IMR-90 (cell line): ENCODE measurements at regions not wholly inside any gene's neighbourhood (a gene's known extent, or its start where the extent isn't known, plus 50 kb on each side); places are given as distances from the start of the nearest gene placed in this dataset.

Experiments
- ATAC-seq: fragments of 200-7000 bp; cut with Tn5 transposase; 2 replicates; pipeline ENCODE4 v1.9.1; 2020; ENCODE audit warnings: low read depth, mild to moderate bottlenecking, moderate library complexity
- BruUV-seq: library from RNA; stranded (reverse); fragments of 400-500 nt; replicated peaks from 2 replicates; lab custom pipeline; 2021; lab: Mats Ljungman, UMichigan
- CTCF ChIA-PET: fragments of 300-600 bp; formaldehyde crosslinking; extraction: SDS; loops from one replicate; lab custom pipeline; 2021; ENCODE audit warnings: antibody characterized with exemption; lab: Yijun Ruan, JAX
- POLR2A ChIA-PET: fragments of 300-600 bp; sonication (Branson Sonifier 250); formaldehyde crosslinking; loops from one replicate; lab custom pipeline; 2022; ENCODE audit warnings: antibody characterized with exemption; ENCODE audit not compliant: unreplicated experiment; lab: Charles Lee
- DNase-seq: peaks from one replicate; pipeline ENCODE4 v3.0.0; 2013
- H2AFZ ChIP-seq: replicated peaks from 2 replicates; pipeline ENCODE3; 2013; ENCODE audit warnings: low read length, mild to moderate bottlenecking; ENCODE audit not compliant: poor library complexity
- H2AK5ac ChIP-seq: 2 replicates; pipeline ENCODE4 v1.6.1; 2013; ENCODE audit warnings: low read depth, low read length, inconsistent platforms
- H2AK9ac ChIP-seq: replicated peaks from 2 replicates; pipeline ENCODE3; 2013; ENCODE audit warnings: mild to moderate bottlenecking, low read depth, low read length, moderate library complexity; ENCODE audit not compliant: poor library complexity
- H2BK120ac ChIP-seq: 2 replicates; pipeline ENCODE4 v1.6.1; 2013; ENCODE audit warnings: low read depth, low read length, inconsistent platforms
- H2BK15ac ChIP-seq: 3 replicates; pipeline ENCODE4 v1.6.1; 2013; ENCODE audit warnings: low read depth, low read length, inconsistent platforms
- H2BK20ac ChIP-seq: 2 replicates; pipeline ENCODE4 v1.6.1; 2013; ENCODE audit warnings: low read depth, mild to moderate bottlenecking, inconsistent platforms, low read length, moderate library complexity
- H2BK5ac ChIP-seq: 2 replicates; pipeline ENCODE4 v1.6.1; 2013; ENCODE audit warnings: mild to moderate bottlenecking, low read depth, low read length, inconsistent platforms; ENCODE audit not compliant: poor library complexity, severe bottlenecking
- H3K14ac ChIP-seq: replicated peaks from 2 replicates; pipeline ENCODE4 v1.6.1; 2013; ENCODE audit warnings: low read depth, low read length, inconsistent platforms
- H3K18ac ChIP-seq: 2 replicates; pipeline ENCODE4 v1.6.1; 2013; ENCODE audit warnings: low read depth, low read length, control low read depth
- H3K23ac ChIP-seq: 2 replicates; pipeline ENCODE4 v1.6.1; 2013; ENCODE audit warnings: low read depth, low read length, inconsistent platforms
- H3K27ac ChIP-seq: 2 replicates; pipeline ENCODE4 v1.5.1; 2013; ENCODE audit warnings: mild to moderate bottlenecking, control low read depth, low read length; ENCODE audit not compliant: insufficient read depth
- H3K27me3 ChIP-seq: 2 replicates; pipeline ENCODE4 v1.6.1; 2013; ENCODE audit warnings: low read length; ENCODE audit not compliant: control insufficient read depth, insufficient read depth
- H3K36me3 ChIP-seq: 2 replicates; pipeline ENCODE4 v1.6.1; 2013; ENCODE audit warnings: low read length, mixed read lengths; ENCODE audit not compliant: control insufficient read depth, insufficient read depth
- H3K4ac ChIP-seq: 2 replicates; pipeline ENCODE4 v1.6.1; 2013; ENCODE audit warnings: low read depth, low read length, inconsistent platforms
- H3K4me1 ChIP-seq: 2 replicates; pipeline ENCODE4 v1.6.1; 2013; ENCODE audit warnings: low read length, mixed read lengths; ENCODE audit not compliant: control insufficient read depth, insufficient read depth
- H3K4me2 ChIP-seq: 2 replicates; pipeline ENCODE4 v1.6.1; 2013; ENCODE audit warnings: low read depth, mild to moderate bottlenecking, control low read depth, low read length, moderate library complexity
- H3K4me3 ChIP-seq: 2 replicates; pipeline ENCODE4 v1.5.1; 2013; ENCODE audit warnings: low read depth, mild to moderate bottlenecking, control low read depth, low read length, moderate library complexity; ENCODE audit not compliant: insufficient read depth
- H3K56ac ChIP-seq: 2 replicates; pipeline ENCODE4 v1.6.1; 2013; ENCODE audit warnings: low read length, inconsistent platforms; ENCODE audit not compliant: insufficient read depth; ENCODE audit errors: extremely low read depth
- H3K79me1 ChIP-seq, 2 experiments: 2 replicates each; pipeline ENCODE4 v1.6.1; 2013; ENCODE audit warnings: low read length in 2 of 2, inconsistent platforms in 1 of 2, low read depth in 1 of 2
- H3K9ac ChIP-seq: 2 replicates; pipeline ENCODE4 v1.6.1; 2013; ENCODE audit warnings: low read depth, low read length, control low read depth
- H3K9me1 ChIP-seq: 2 replicates; pipeline ENCODE4 v1.6.1; 2013; ENCODE audit warnings: low read length, inconsistent platforms; ENCODE audit not compliant: insufficient read depth
- H3K9me3 ChIP-seq: 2 replicates; pipeline ENCODE4 v1.6.1; 2013; ENCODE audit warnings: low read length; ENCODE audit not compliant: control insufficient read depth, insufficient read depth
- H4K20me1 ChIP-seq: 2 replicates; pipeline ENCODE4 v1.6.1; 2013; ENCODE audit warnings: low read length, inconsistent platforms; ENCODE audit not compliant: insufficient read depth
- H4K5ac ChIP-seq: 2 replicates; pipeline ENCODE4 v1.6.1; 2013; ENCODE audit warnings: mild to moderate bottlenecking, low read depth, low read length, control low read depth
- H4K8ac ChIP-seq, 2 experiments: 2 replicates each; pipeline ENCODE4 v1.6.1; 2013; ENCODE audit warnings: low read depth in 2 of 2, low read length in 2 of 2, control low read depth in 1 of 2, inconsistent platforms in 1 of 2
- H4K91ac ChIP-seq: 2 replicates; pipeline ENCODE4 v1.6.1; 2013; ENCODE audit warnings: low read depth, low read length, inconsistent platforms; ENCODE audit not compliant: insufficient read depth
- BHLHE40 ChIP-seq: fragments of 150-350 bp; IDR thresholded peaks from 2 replicates; pipeline ENCODE4 v1.6.1; 2016; ENCODE audit warnings: mild to moderate bottlenecking, low read depth, low read length
- CEBPB ChIP-seq: IDR thresholded peaks from 2 replicates; pipeline ENCODE4 v1.6.1; 2012; ENCODE audit warnings: low read depth, low read length, improper control_type of control experiment
- CHD1 ChIP-seq: IDR thresholded peaks from 2 replicates; pipeline ENCODE4 v1.6.1; 2012; ENCODE audit warnings: low read depth, low read length, improper control_type of control experiment
- MAFK ChIP-seq: IDR thresholded peaks from 2 replicates; pipeline ENCODE4 v1.6.1; 2012; ENCODE audit warnings: low read depth, low read length, improper control_type of control experiment
- MAZ ChIP-seq: IDR thresholded peaks from 2 replicates; pipeline ENCODE4 v1.6.1; 2012; ENCODE audit warnings: low read depth, mild to moderate bottlenecking, low read length, improper control_type of control experiment, moderate library complexity, borderline replicate concordance
- MXI1 ChIP-seq: IDR thresholded peaks from 2 replicates; pipeline ENCODE4 v1.6.1; 2012; ENCODE audit warnings: low read depth, mild to moderate bottlenecking, low read length, moderate library complexity, borderline replicate concordance
- NFE2L2 ChIP-seq: fragments of 150-350 bp; IDR thresholded peaks from 2 replicates; pipeline ENCODE4 v1.6.1; 2016; ENCODE audit warnings: low read depth, mild to moderate bottlenecking, low read length
- POLR2A ChIP-seq: IDR thresholded peaks from 2 replicates; pipeline ENCODE4 v1.6.1; 2012; ENCODE audit warnings: mild to moderate bottlenecking, low read depth, low read length
- RAD21 ChIP-seq: IDR thresholded peaks from 2 replicates; pipeline ENCODE4 v1.6.1; 2012; ENCODE audit warnings: low read length, improper control_type of control experiment
- RCOR1 ChIP-seq: IDR thresholded peaks from 2 replicates; pipeline ENCODE4 v1.6.1; 2012; ENCODE audit warnings: mild to moderate bottlenecking, low read length, improper control_type of control experiment; ENCODE audit not compliant: insufficient replicate concordance
- RFX5 ChIP-seq: IDR thresholded peaks from 2 replicates; pipeline ENCODE4 v1.8.0; 2012; ENCODE audit warnings: low read depth, mild to moderate bottlenecking, low read length, moderate library complexity
- SMC3 ChIP-seq: fragments of 150-350 bp; IDR thresholded peaks from 2 replicates; pipeline ENCODE4 v1.6.1; 2016; ENCODE audit warnings: low read depth, mild to moderate bottlenecking, antibody characterized with exemption, low read length, moderate library complexity
- USF2 ChIP-seq: fragments of 150-350 bp; IDR thresholded peaks from 2 replicates; pipeline ENCODE4 v1.6.1; 2017; ENCODE audit warnings: mild to moderate bottlenecking, antibody characterized with exemption, low read length, low read depth
- WGBS, 2 experiments: methylation state at CpG; one replicate each; pipeline versions ENCODE4 v1.1.5 to v1.1.7; 2013; ENCODE audit warnings: missing lambda C conversion rate in 2 of 2; ENCODE audit not compliant: insufficient read length in 1 of 2; ENCODE audit errors: extremely low coverage in 2 of 2; 5-methylcytosine and 5-hydroxymethylcytosine counted together
- dilution Hi-C: fragments of 300-500 bp; cut with HindIII; formaldehyde crosslinking; loops from one replicate; pipeline ENCODE4 v1.14.3; 2018; ENCODE audit warnings: low sequenced_read_pairs; ENCODE audit not compliant: unreplicated experiment
- in situ Hi-C: fragments of 300-500 bp; cut with MboI; formaldehyde crosslinking; loops from 3 replicates; pipeline ENCODE4 v1.14.3; 2019; ENCODE audit warnings: low sequenced_read_pairs, inconsistent platforms, mixed read lengths
- intact Hi-C: fragments of 100-400 bp; cut with micrococcal nuclease; formaldehyde crosslinking; loops from 2 replicates; pipeline ENCODE4 v1.10.0; 2022
- TF ChIP-seq, protein P1 (sequence below): conservative IDR thresholded peaks from 2 replicates; pipeline ENCODE4 v1.5.1; 2012; ENCODE audit warnings: mild to moderate bottlenecking, low read depth, low read length, improper control_type of control experiment

DNA sequence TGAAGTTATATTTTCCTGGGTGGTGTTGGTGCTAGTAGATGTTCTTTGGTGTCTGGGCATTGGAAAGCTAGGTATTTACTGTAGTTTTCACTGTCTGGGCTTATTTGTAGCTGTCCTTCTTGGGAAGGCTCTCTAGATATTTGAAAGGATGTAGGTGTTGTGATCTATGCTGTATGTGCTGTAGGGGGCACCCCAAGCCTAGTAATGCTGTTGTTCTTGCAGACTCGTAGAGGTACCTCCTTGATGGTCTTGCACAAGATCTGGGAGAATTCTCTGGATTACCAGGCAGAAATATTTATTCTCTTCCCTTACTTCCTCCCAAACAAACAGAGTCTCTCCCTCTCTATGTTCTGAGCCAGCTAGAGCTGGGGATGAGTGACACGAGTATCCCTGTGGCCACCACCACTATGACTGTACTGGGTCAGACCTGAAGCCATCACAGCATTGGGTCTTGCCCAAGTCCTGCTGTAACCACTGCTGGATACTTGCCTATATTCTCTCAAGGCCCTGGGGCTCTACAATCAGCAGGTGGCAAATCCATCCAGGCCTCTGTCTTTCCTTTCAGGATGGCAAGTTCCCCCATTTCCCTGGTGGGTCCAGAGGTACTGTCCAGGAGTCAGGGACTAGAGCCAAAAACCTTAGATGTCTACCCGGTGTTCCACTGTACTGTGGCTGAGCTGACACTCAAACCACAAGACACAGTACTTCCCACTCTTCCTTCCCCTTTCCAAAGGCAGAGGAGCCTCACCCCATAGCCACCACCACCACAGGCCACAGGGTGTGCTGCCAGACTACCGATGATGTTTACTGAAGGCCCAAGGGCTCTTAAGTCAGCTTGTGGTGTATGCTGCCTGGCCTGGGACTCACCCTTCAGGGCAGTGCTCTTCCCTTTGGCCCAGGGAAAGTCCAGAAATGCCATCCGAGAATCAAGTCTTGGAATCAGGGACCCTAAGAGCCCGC, 195.2 kb upstream of the DPPA4 start:
- Histone ChIP-seq H3K18ac (no peak overlapping the region), H4K20me1 (no peaks in the 10 kb centered on the region), H3K36me3 (no peaks in the 10 kb centered on the region), H2BK5ac (no peak overlapping the region), H2BK15ac (no peak overlapping the region), H3K4me1 (no peaks in the 10 kb centered on the region), H3K4me2 (no peak overlapping the region), H3K56ac (no peak overlapping the region), H3K27ac (no peak overlapping the region), H3K4me3 (no peak overlapping the region), H2BK120ac (peak overlapping the region; percentile 68; the same call in 1 of the 2 replicates), H3K9me3 (no peaks in the 10 kb centered on the region), H3K79me1 (no peaks in the 10 kb centered on the region), H2BK20ac (no peak overlapping the region), H3K23ac (no peak overlapping the region), H3K9ac (no peak overlapping the region), H4K91ac (no peak overlapping the region; the same call in 1 of the 2 replicates), H2AFZ (no peak overlapping the region), H3K27me3 (no peaks in the 10 kb centered on the region), H4K8ac (no peak overlapping the region), H3K14ac (no peak overlapping the region), H2AK9ac (no peak overlapping the region), H3K9me1 (no peaks in the 10 kb centered on the region), H4K5ac (no peak overlapping the region), H2AK5ac (peak overlapping the region; percentile 59), H3K4ac (peak overlapping the region; percentile 45; the same call in 1 of the 2 replicates)
- dilution Hi-C loops, result no loop called here
- ATAC-seq, result peak; percentile 96
- 69% methylated on average over 2 of the region's 6 CpGs; no CpG with 5 or more reads in 1 of the 2 experiments for WGBS, 2 experiments
- ChIA-PET POLR2A (no interaction called here), CTCF (interaction anchor here (0.6 to 1.3 kb wide), 6 partner anchors 9 to 1805 kb away, joined by 3 to 7 read pairs (median 3); no protein-coding TSS in a partner anchor)
- intact Hi-C loops, result loop anchor here (5.0 to 10.0 kb wide), 6 partner anchors 200 to 1805 kb away; partner anchors contain the start of gene NECTIN3
- in situ Hi-C loops, result loop anchor here (10.0 kb wide), 2 partner anchors 1542 to 1802 kb away; partner anchors contain the start of gene NECTIN3
- DNase-seq, result peak; percentile 83
- no TSS peak for BruUV-seq
- TF ChIP-seq NFE2L2, result no peak
- no peak for TF ChIP-seq USF2
- no peak for TF ChIP-seq RFX5
- TF ChIP-seq SMC3, result peak; percentile 65
- TF ChIP-seq, protein P1, sequence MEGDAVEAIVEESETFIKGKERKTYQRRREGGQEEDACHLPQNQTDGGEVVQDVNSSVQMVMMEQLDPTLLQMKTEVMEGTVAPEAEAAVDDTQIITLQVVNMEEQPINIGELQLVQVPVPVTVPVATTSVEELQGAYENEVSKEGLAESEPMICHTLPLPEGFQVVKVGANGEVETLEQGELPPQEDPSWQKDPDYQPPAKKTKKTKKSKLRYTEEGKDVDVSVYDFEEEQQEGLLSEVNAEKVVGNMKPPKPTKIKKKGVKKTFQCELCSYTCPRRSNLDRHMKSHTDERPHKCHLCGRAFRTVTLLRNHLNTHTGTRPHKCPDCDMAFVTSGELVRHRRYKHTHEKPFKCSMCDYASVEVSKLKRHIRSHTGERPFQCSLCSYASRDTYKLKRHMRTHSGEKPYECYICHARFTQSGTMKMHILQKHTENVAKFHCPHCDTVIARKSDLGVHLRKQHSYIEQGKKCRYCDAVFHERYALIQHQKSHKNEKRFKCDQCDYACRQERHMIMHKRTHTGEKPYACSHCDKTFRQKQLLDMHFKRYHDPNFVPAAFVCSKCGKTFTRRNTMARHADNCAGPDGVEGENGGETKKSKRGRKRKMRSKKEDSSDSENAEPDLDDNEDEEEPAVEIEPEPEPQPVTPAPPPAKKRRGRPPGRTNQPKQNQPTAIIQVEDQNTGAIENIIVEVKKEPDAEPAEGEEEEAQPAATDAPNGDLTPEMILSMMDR, result peak; percentile 72
- no peak for TF ChIP-seq MAZ
- no peak for TF ChIP-seq RCOR1
- no peak for TF ChIP-seq POLR2A
- no peak for TF ChIP-seq CHD1
- TF ChIP-seq MAFK, result no peak
- TF ChIP-seq MXI1, result no peak
- TF ChIP-seq BHLHE40, result no peak
- TF ChIP-seq RAD21, result peak; percentile 80
- TF ChIP-seq CEBPB, result peak; percentile 92
